ENCODE measurements at regions not wholly inside any gene's neighbourhood (a gene's known extent, or its start where the extent isn't known, plus 50 kb on each side); places are given as distances from the start of the nearest gene placed in this dataset.

GRCh38 chr12:114866331-114866730 is 182.4 kb upstream of the TBX3 start:
- no peak for TF ChIP-seq CTCF (conservative IDR thresholded peaks at IDR 0.05 in 1 of 2, IDR thresholded peaks at IDR 0.05 in 1 of 2; ENCODE audit: low read depth in 1 of 2, low read length in 2 of 2)
- TF ChIP-seq EZH2 (IDR thresholded peaks at IDR 0.05; ENCODE audit: low read length, missing control alignments) = no peak

Data from fibroblast of lung (primary cell).